Tibial artery (tissue), 4 donors: ENCODE measurements at regions not wholly inside any gene's neighbourhood (a gene's known extent, or its start where the extent isn't known, plus 50 kb on each side); places are given as distances from the start of the nearest gene placed in this dataset.

Experiments used
- DNase-seq, 2 donors: peaks; one replicate each; pipeline ENCODE4 v3.0.0-alpha.2; 2019
- H3K27ac ChIP-seq, 2 donors: fragments of 200-600 bp; sonication (generic) in 1 of 2; 1 replicate in 1 of 2; 2 replicates in 1 of 2; pipeline ENCODE4 v1.5.1; 2018 to 2019; ENCODE audit warnings: mild to moderate bottlenecking in 1 of 2
- H3K27me3 ChIP-seq, 2 donors: fragments of 200-600 bp; sonication (generic) in 1 of 2; one replicate each; pipeline versions ENCODE4 v1.5.1 to v1.6.0; 2016 to 2019
- H3K36me3 ChIP-seq, 3 donors: fragments of 200-600 bp; sonication (generic) in 2 of 3; one replicate each; pipeline ENCODE4 v1.5.1; 2016 to 2019; ENCODE audit warnings: mild to moderate bottlenecking in 2 of 3
- H3K4me1 ChIP-seq, 4 donors: fragments of 200-600 bp; sonication (generic) in 2 of 4; 1 replicate in 3 of 4; 2 replicates in 1 of 4; pipeline ENCODE4 v1.5.1; 2016 to 2019
- H3K4me3 ChIP-seq, 2 donors: fragments of 200-600 bp; sonication (generic) in 1 of 2; 1 replicate in 1 of 2; 2 replicates in 1 of 2; pipeline ENCODE4 v1.5.1; 2018 to 2019; ENCODE audit warnings: mild to moderate bottlenecking in 2 of 2
- H3K9me3 ChIP-seq, 3 donors: fragments of 200-600 bp; sonication (generic) in 1 of 3; one replicate each; pipeline ENCODE4 v1.5.1; 2016 to 2019
- CTCF ChIP-seq, 2 experiments: fragments of 200-600 bp in 1 of 2; fragments of 450-650 bp in 1 of 2; IDR thresholded peaks; one replicate each; pipeline ENCODE4 v1.5.1; 2017 to 2019; ENCODE audit warnings: antibody characterized with exemption in 2 of 2, mild to moderate bottlenecking in 1 of 2, moderate library complexity in 1 of 2
- intact Hi-C: fragments of 100-400 bp; cut with DNase I; formaldehyde crosslinking; loops from one replicate; pipeline ENCODE4 v1.15.0; 2023; ENCODE audit warnings: low total_unique reads

GRCh38 chr2:145076085-145076484 is 556.2 kb upstream of the ZEB2 start:
- Histone ChIP-seq H3K27ac (no peak overlapping the region), H3K36me3 (no peaks in the 10 kb centered on the region), H3K9me3 (no peaks in the 10 kb centered on the region), H3K27me3 (no peaks in the 10 kb centered on the region), H3K4me1 (no peaks in the 10 kb centered on the region), H3K4me3 (no peak overlapping the region)
- DNase-seq: no peak
- intact Hi-C loops: no loop called here
- TF ChIP-seq CTCF (IDR thresholded peaks at IDR 0.05): no peak

GRCh38 chr2:145075454-145076062 is 555.6 kb upstream of the ZEB2 start:
- intact Hi-C loops: no loop called here
- no peaks in the 10 kb centered on the region for H3K9me3 ChIP-seq

GRCh38 chr2:145070703-145071102 is 550.8 kb upstream of the ZEB2 start:
- Histone ChIP-seq H3K36me3 (no peaks in the 10 kb centered on the region), H3K27me3 (no peaks in the 10 kb centered on the region), H3K9me3 (no peaks in the 10 kb centered on the region), H3K4me1 (peaks cover 0 to 23% (median 9%) of the 10 kb centered on the region in 4 donors), H3K27ac (no peak overlapping the region), H3K4me3 (no peak overlapping the region)
- no peak for TF ChIP-seq CTCF (IDR thresholded peaks at IDR 0.05)
- intact Hi-C loops: no loop called here
- no peak for DNase-seq

More at GRCh38 chr2:145075454-145076062, 555.6 kb upstream of the ZEB2 start:
- Histone ChIP-seq H3K36me3 (no peaks in the 10 kb centered on the region), H3K4me3 (no peak overlapping the region), H3K4me1 (no peaks in the 10 kb centered on the region), H3K27me3 (no peaks in the 10 kb centered on the region), H3K27ac (no peak overlapping the region)
- no peak for DNase-seq
- no peak for TF ChIP-seq CTCF (IDR thresholded peaks at IDR 0.05)

- H3K36me3 ChIP-seq: no peaks in the 10 kb centered on the region
- no peak overlapping the region for H3K4me3 ChIP-seq
- intact Hi-C loops: no loop called here
- no peak for TF ChIP-seq CTCF (IDR thresholded peaks at IDR 0.05)
- peaks cover 0 to 41% (median 16%) of the 10 kb centered on the region in 4 donors for H3K4me1 ChIP-seq
- no peaks in the 10 kb centered on the region for H3K27me3 ChIP-seq
- no peak for DNase-seq
- no peaks in the 10 kb centered on the region for H3K9me3 ChIP-seq
- no peak overlapping the region for H3K27ac ChIP-seq
Measured at GRCh38 chr2:145068509-145068908, 548.6 kb upstream of the ZEB2 start.

GRCh38 chr2:145067549-145068030 is 547.7 kb upstream of the ZEB2 start:
- DNase-seq: no peak
- Histone ChIP-seq H3K36me3 (no peaks in the 10 kb centered on the region), H3K4me3 (no peak overlapping the region), H3K9me3 (no peaks in the 10 kb centered on the region), H3K27me3 (no peaks in the 10 kb centered on the region), H3K27ac (peak overlapping the region in 1 of 2 donors; percentile 72), H3K4me1 (peaks cover 0 to 41% (median 16%) of the 10 kb centered on the region in 4 donors)
- no peak for TF ChIP-seq CTCF (IDR thresholded peaks at IDR 0.05)
- intact Hi-C loops: no loop called here
